HTR-8/SVneo (cell line): ENCODE measurements at regions not wholly inside any gene's neighbourhood (a gene's known extent, or its start where the extent isn't known, plus 50 kb on each side); places are given as distances from the start of the nearest gene placed in this dataset.
"Not testable (repeated sequence)": the region's sequence is repeated elsewhere in the genome, so short reads cannot be mapped to it uniquely, and the experiment has no call there.

ENCODE experiments used
- DNase-seq: peaks from one replicate; pipeline ENCODE4 v3.0.0; 2011; ENCODE audit warnings: low spot score, mixed read lengths; ENCODE audit not compliant: insufficient read length
- FAIRE-seq: peaks from 2 replicates; lab custom pipeline; 2011; peaks lifted over from hg19 to GRCh38; lab: Jason Lieb, UNC

DNA sequence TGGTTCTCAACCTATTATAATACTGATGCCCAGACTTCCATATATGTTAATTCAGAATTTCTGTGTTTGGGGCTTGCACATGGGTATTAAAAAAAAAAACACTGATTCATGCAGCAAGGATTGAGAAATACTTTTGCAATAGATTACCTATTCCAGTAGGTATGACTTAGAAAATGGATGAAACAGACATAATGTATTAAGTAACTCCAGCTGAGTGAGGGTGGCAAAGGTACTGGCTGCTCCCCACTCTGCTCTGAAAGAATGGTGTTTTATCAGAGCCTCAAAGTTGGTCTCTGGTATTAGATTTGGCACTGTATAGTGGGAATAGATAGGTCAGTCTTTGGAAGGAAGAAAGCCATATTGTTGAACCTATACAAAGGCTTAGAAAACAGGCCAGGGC, 234.3 kb upstream of the FOLH1 start:
- DNase-seq: no peak
- FAIRE-seq: no peak

DNA sequence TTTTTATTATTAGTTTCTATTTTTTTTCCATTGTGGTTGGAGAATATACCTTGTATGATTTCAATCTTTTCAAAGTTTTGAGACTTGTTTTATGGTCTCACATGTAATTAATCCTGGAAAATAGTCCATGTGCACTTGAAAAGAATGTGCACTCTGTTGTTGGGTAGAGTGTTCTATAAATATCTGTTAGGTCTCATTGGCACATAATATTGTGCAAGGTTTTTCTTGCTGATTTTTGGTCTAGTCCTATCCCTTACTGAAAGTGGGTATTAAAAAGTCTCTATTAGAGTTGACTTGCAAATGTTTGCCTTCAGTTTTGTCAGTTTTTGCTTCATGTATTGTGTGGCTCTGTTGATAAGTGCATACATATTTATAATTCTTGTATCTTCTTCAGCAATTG, 231.5 kb upstream of the FOLH1 start:
- not testable (repeated sequence) for FAIRE-seq, DNase-seq

DNA sequence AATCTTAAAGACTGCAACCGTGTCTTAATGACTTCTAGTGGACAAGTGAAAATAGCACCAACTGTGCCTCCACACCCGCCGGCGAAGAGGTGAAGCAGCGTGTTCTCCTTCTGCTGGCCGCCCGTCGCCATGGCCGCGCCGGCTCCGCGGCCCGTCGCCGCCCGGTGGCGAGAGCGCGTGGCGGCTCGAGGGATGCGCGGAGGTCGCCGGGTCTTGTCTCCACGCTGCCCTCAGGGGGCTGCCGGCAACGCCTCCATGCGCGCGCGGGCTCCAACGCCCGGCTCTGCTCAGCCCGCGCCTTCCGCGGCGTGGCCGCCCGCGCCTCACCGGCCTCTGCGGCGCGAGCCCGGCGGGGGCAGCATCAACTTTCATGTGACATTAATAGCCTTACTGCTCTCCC, 225.9 kb upstream of the FOLH1 start:
- not testable (repeated sequence) for FAIRE-seq, DNase-seq

DNA sequence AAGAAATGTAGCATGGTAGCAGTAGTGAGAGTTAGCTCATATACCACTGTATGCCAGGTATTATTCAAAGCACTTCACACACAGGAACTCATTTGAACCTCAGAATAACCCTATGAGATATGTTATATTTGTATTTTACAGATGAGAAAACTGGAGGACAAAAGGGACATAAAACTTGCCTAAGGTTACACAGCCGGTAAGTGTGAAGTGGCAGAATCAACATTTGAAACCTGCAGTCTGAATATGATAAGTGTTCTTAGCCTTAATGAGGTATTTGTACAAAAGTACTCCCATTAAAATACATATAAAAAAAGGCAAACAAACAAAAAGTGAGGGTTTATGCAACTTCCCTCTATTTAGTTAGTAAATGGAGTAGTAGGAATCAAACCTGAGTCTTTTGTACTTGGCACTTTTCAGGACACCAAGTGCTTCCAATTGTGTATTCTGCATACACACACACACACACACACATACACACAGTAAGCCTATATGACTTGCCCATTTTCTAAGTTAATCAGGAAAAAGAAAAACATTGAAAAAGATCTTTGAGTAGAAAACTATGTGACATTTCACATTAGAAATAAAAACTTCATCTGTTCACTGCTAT, 223.9 kb upstream of the FOLH1 start:
- FAIRE-seq: no peak

DNA sequence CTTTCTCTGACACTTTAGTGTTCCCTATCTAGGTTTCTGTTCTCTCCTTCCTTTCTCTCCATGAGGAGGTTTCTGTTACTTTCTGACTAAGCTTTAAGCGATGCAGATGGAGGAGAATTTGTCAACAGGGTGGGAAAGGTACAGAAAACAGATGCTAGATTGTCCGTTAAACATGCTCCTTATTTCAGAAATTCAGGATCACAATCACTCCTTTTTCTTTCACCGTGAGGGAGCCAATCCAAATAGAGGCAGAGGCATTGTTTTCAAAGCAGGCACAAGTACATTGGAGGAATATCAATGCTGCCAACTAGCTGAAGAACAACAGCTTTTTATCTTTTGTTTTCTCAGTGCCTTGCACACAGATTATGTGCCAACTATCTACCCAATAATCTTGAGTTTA, 215.7 kb upstream of the FOLH1 start:
- no peak for FAIRE-seq
- DNase-seq: no peak

More for the DNA sequence above, 223.9 kb upstream of the FOLH1 start:
- DNase-seq: no peak

GRCh38 chr11:49418877-49419276, 210.5 kb upstream of the FOLH1 start:
- not testable (repeated sequence) for FAIRE-seq, DNase-seq

DNA sequence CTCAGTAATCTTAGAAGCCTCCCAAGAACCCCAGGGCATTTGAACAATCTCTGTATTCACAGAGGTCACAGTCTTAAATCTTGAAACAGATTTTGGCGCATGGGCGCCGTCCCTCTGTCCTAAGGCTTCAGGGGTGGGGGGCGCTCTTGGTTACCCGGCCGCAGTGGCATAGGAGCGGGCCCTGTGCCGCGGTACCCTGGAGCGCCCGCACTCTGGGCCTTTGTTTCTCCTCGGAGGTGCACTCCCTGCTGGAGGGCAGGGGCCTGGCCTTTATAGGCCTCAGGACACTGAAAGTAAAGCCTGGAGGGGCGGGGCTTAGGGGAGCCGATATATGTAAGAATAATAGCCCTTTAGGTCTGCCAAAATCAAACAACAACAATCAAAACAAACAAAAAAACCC, 197.3 kb upstream of the FOLH1 start:
- FAIRE-seq (no peak), DNase-seq (no peak)

DNA sequence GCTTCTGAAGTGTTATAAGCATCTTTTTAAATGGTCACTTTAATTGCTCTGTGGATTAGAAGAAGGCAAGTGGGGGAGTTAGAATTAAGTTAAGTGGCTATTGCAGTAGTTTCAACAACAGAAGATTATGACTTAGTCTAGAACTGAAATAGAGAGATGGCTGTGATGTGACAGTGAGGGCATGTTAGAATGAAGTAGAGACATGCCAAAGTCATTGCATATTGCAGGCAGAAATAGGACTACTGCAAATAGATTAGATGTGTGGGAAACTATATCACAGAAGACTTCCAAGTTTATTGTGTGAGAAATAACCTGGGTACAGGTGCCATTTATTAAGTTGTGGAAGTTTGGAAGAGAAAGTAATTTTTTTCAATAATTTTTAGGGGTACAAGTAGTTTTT, 187.4 kb upstream of the FOLH1 start:
- DNase-seq, FAIRE-seq: not testable (repeated sequence)

DNA sequence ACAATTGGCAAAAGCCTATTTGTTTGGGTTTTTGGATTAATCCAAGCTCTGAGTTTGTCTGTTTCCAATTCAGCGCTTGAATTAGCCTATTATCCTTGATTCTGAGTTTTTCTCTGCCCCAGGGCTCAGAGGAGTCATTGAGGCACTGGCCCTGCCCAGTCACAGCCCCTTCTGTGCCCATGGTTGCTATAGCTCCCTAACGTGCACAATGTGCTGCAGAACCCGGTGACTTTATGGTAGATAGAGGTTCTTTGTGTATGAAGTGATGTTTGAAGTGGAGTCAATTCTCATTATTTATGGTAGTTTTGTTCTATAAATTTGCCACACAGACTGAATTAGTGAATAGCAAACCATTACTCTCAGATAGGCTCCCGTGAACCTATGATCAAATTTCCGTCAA, 182.0 kb upstream of the FOLH1 start:
- DNase-seq, FAIRE-seq: not testable (repeated sequence)

GRCh38 chr11:49389149-49389548, 180.7 kb upstream of the FOLH1 start:
- FAIRE-seq: peak; percentile 60
- not testable (repeated sequence) for DNase-seq

- FAIRE-seq: not testable (repeated sequence)
Observed at GRCh38 chr11:49384371-49384770, 176.0 kb upstream of the FOLH1 start.

DNA sequence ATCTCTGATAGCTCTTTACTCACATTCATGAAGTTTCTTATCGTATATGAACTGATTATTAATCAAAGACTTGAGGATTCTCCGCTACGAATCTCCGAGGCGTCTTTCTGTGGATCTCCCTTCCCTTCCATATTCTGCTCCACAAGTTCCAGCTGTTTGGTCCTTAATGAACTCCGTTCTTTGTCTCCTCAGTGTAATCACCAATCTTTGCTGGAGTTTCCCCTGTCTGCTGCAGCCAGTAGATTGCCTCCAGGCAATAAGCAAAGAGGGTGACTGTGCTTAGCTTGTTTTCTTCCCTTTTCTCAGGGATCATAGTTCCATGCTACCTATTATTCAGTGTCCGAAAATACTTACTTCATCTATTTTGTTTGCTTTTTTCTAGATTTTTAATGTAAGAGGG, 169.6 kb upstream of the FOLH1 start:
- DNase-seq: no peak
- FAIRE-seq: no peak

More at GRCh38 chr11:49384371-49384770, 176.0 kb upstream of the FOLH1 start:
- DNase-seq: not testable (repeated sequence)

DNA sequence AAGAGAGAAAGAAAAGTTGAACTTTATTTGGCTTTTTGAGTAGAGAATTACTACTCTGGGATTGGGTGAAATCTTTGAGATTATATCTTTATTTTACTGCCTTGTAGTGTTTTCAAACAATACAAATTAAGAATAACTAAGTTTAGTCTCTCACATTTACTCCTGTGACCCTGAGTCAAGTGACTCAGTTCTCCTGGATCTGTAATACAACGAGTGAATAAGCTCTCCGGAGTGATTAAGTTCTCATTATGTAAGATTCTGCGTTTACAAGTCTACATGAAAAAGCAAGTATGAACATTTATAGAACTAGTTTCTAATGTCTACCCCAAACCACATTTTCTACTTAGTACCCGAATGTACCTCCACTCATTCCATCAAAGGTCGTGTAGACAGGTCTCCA, 165.5 kb upstream of the FOLH1 start:
- not testable (repeated sequence) for FAIRE-seq, DNase-seq

DNA sequence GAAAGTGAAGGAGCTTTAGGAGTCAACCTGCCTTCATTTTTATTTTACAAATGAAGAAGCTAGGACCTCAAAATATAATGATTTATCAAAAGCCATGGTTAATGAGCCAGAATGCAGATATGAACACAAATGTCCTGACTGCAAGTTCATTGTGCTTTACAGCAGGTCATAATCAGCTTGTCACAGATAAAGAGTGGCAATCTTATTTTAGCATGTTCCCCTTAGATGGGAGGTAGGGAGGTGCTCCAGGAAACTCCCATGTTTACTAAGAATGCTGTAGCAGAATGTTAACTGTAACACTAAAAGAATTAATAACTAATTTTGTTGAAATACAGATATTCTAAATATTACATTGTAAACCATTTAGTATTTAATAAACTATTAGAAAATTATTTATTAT, 165.0 kb upstream of the FOLH1 start:
- DNase-seq, FAIRE-seq: not testable (repeated sequence)

DNA sequence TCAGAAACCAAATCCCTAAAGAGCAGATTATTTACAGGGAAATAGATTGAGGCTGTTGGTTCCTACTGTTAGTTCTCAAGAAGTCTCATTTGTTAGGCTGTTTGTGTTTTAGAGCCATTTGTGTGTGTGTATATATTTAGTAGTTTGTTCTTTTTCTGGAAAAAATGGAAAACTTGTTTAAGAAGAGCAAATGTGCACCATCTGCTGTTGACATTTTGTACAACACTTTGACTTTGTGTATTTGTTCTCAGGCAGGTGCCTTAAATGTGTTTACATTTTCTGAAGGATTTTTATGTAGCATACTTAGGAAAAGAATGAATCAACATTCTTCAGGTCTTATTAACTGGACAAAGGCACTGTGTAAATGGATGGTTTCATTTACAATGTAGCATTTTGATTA, 163.7 kb upstream of the FOLH1 start:
- DNase-seq, FAIRE-seq: not testable (repeated sequence)

DNA sequence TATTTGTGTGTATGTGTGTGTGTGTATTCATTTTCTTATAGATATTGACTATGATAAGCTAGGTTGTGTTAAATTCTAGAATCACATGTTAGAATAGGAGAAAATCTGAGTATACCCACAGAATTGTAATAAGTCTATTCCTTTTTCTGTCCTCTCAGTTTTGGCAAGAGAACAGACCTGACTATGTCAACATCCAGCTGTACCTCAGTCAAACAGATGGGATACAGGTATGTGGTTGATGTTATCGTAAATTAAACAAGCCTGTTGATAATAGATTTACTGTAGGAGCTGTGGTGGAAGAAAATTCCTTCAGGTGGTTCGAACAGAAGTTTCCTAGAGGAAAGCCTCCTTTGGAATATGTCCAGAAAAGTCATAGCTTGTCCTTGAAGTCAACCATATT, 160.2 kb upstream of the FOLH1 start:
- not testable (repeated sequence) for FAIRE-seq, DNase-seq

DNA sequence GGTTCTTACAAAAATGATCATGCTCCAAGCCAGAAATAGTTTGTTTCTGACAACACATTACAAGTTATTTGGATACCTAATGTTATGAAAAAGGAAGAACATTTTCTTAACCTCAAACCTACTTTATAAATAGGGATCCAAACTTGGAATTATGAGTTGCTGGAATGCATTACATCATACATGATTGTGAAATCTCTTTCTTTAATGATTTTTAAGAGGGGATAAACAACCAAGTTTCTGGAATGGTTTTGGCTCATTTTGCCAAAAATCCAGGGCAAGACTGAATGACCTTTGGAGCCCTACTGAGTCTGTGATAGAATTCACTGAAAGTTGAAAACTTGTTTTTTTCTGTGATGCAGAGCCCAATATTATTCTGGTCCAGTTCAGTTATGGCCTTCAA, 157.0 kb upstream of the FOLH1 start:
- FAIRE-seq, DNase-seq: not testable (repeated sequence)

DNA sequence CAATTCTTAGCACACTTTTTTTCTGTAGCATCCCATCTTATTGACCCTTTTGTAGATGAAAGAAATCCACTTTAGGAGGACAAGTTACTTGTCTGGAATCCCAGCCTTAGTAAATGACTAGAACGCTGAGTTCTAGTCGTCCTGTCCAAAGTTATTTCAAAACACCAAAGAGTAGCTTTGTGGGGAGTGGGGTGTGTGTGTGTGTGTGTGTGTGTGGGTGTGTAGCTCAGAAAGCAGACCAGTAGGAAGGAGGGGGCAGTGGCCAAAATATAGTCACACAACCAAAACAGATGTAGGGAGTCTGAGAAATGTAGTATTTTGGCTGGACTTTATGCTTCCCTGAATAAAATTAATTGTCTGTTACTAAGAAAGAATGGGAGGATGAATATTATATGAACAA, 154.6 kb upstream of the FOLH1 start:
- not testable (repeated sequence) for FAIRE-seq, DNase-seq

DNA sequence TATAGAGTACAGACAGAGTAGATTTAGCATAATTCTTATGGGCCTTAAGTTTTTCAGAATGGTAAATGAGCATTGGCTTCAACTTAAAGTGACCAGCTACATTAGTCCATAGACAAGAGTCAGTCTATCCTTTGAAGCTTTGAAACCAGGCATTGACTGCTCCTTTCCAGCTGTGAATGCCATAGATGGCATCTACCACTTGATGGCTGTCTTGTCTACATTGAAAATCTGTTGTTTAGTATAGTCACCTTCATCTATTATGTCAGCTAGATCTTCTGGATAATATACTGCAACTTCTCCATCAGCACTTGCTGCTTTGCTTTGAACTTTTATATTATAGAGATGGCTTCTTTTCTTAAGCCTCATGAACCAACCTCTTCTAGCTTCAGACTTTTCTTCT, 146.1 kb upstream of the FOLH1 start:
- not testable (repeated sequence) for FAIRE-seq, DNase-seq

- not testable (repeated sequence) for DNase-seq, FAIRE-seq
Observed at GRCh38 chr11:49352868-49353267, 144.5 kb upstream of the FOLH1 start.

- FAIRE-seq, DNase-seq: not testable (repeated sequence)
Observed at GRCh38 chr11:49346627-49347026, 138.2 kb upstream of the FOLH1 start.
